ENCODE measurements at regions not wholly inside any gene's neighbourhood (a gene's known extent, or its start where the extent isn't known, plus 50 kb on each side); places are given as distances from the start of the nearest gene placed in this dataset.

DNA sequence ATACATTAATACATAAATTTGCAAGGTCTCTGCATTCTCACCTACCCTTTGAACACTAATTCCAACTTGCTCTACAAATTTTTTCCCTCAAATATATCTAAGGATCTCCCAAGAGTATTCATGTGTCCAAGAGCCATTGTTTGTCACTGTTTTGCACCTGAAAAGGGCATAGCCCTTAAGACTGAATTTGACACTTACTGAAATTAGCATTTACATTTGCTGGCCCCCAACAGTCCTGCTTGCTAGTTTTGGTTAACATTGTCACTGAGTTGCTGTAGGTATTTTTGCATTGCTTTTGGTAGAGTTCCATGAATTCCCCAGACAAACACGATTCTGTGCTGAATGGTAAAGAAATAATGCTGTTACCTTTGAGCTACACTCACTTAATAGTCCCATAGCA lies 57.3 kb downstream of the KCNA4 start:
- DNase-seq (ENCODE audit: low read depth) = no peak

DNA sequence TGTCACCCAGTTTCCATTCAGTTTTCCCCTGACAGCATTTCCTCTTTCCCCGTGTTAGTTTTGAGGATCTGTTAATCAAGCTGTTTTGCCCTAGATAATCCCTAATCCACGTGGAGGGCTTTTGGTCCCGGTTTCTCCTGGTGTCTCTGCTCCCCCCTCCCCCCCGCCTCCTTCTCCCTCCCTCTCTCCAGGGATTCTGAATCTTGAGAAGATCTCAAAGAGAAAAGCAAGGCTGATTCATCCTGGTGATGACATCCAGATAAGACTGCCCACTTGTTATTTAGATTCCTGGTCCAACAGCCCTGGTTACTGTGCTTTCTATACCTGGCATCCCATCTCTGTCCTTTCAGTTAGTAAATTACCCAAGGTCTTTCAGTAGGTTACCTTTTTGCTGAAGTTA lies 59.4 kb downstream of the KCNA4 start:
- DNase-seq (ENCODE audit: low read depth) = no peak

DNA sequence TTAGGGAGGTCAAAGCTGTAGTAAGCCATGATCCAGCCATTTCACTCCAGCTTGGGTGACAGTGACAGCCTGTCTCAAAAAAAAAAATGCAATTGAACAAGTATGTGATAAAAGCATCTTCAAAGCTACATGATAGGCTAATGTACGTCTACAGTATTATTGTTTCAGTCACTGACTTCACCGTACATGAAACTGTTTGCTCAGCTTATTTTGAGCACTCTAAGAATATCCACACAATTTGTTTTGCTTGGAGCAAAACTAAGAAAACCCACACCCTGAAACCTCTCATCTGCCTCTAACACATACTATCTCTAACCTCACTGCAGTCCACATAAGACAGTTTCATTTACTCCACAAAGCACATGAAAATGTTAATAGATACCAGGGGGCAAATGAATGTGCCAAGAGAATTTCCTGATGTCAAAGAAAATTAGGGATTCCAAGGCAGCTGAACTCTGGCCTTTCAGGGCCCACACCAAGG lies 60.7 kb downstream of the KCNA4 start:
- DNase-seq (ENCODE audit: low read depth) = no peak

DNA sequence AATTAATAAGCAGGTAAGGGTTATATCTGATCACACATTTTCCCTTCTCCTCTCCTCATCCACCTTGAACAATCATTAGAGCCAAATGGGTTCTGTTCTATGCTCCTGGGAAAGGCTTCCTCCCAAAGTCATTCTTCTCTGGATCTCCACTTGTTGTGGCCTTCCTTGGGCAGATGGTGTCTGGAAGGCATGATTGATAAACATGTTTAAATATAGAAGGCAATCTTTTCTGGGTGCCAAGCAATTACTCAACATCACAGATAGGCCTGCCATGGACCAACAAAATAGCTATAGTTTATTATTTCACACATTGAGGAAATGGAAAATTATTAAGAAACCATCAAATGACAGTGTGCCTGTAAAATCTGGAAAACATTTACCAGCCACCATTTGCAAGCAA lies 73.5 kb downstream of the KCNA4 start:
- no peak for DNase-seq (ENCODE audit: low read depth)

DNA sequence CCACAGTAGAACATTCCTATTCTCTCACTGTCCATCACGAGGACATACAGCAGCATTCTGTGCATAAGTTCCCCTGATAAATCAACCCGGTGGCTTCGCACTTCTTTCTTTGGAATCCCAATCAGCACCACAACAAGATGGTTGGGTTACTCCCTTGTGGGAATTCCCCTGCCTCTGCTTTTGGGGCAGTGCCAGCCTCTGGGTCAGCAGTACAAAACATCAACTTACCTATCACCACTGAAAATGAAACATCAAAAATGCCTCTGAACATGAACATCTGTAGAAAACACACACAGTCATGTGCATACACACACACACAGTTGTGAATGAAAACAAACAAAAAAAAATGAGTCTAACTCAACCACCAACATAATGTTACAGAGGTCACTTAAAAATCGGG lies 79.3 kb downstream of the KCNA4 start:
- DNase-seq (ENCODE audit: low read depth) = no peak

DNA sequence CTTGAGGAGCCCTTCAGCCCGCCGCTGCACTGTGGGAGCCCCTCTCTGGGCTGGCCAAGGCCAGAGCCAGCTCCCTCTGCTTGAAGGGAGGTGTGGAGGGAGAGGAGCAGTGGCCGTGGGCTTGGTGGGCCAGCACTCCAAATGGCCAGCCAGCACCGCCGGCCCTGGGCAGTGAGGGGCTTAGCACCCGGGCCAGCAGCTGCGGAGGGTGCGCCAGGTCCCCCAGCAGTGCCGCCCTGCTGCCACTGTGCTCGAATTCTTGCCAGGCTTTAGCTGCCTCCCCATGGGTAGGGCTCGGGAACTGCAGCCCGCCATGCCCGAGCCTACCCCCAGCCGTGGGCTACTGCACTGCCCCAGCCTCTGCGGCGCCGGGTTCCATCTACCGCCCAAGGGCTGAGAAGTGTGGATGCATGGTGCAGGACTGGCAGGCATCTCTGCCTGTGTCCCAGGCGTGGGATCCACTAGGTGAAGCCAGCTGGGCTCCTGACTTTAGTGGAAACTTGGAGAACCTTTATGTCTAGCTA lies 82.7 kb downstream of the KCNA4 start:
- no peak for DNase-seq (ENCODE audit: low read depth)

DNA sequence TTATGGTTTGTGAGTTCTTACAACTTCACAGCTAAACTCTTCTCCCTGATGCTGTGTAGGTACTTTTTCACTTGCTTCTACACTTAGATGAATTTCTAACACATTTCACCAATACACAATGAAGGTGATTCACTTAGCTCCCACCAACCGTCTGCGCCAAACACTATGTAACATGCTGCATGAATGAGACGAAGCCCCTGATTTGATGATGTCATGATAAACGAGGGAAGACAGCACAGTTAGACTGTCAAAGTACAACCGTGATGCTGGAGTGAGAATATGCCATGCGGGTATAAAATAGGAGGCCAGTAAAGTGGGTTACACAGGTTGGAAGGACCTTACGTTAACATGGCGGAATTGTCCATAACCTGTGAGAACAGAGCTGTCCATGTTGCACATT lies 100.8 kb downstream of the KCNA4 start:
- no peak for DNase-seq (ENCODE audit: low read depth)

DNA sequence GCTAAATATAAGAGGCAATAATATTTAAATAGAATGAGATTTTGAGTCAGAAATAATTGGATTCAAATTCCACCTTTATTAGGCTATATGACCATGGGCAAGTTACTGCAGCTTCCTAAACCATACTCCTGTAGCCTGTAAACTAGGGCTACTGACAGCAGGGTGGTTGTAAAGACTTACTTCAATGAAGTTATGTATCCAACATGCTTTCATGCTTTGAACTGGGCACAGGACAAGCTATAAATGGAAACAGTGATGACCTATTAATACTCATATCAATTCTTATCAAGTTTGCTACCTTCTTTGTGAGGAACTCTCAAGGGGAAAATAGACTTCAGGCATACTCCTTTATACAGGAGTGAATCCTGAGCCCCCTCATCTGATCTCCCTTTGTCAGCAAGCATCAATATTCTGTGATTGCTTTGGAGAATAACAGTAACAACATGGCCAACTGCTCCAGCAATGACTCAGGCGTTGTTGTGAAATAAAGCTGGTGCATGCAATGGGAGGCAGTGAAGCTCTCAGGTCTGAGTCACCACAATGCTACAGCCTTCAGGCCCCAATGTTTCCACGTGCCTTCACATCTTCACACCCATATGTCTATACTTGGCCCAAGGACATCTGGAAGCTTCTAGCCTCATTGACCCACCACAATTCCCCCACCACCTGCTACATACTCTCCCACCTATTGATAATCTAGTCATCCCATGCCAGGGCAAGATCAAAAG lies 102.5 kb downstream of the KCNA4 start:
- peak; percentile 22 for DNase-seq (ENCODE audit: low read depth)

DNA sequence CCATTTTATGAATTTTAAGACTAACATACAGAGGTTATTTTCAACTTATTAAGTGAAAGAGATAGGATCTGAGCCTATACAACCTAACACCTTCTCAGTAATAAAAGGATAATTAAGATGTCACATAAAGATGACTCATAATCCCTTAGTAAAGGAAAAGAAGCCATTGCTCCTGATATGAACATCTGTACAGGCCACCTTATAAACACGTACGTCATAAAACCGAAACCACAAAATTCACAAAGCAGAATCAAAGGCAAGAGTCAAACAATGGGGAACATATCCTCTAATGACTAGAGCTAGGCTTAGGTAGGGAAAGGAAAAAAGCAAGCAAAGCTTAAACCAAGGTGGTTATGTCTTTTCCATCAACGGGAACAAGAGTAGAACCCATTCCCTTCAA lies 103.5 kb downstream of the KCNA4 start:
- no peak for DNase-seq (ENCODE audit: low read depth)

DNA sequence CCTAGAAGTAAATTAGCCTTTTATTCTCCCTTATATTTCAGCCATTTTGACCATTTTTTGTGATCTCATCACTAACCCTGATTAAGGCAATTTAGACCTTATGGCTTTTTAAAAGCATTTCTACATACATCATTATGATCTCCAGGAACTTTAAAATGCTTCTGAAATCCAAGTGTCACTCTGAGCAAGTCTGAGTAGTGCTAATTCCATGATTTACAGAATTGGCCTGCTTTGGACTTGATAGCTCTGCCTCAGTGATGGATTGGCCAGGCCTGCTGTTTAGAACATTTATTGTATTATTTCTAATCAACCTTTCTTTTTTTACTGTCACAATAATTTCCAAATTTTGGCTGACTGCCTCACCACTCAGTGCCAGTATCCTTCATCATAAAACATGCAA lies 116.4 kb downstream of the KCNA4 start:
- no peak for DNase-seq (ENCODE audit: low read depth)

DNA sequence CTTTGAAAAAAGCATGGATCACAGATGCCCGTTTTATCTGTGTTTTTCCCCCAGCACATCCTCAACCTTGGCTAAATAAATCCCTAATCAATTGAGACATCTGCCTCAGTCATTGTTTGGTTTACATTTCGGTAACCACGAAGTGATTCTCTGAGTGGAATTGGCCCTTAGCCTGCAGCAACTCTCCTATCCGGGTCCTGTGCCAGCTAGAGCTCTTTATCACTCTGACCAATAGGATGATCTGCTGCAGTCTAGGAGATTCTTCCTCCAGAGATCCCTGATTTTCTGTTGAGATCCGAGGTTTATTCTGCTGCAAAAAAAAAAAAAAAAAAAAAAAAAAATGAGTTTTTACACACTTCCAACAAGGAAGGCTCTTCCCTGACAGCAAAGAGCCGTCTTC lies 137.3 kb downstream of the KCNA4 start:
- DNase-seq (ENCODE audit: low read depth) = no peak

DNA sequence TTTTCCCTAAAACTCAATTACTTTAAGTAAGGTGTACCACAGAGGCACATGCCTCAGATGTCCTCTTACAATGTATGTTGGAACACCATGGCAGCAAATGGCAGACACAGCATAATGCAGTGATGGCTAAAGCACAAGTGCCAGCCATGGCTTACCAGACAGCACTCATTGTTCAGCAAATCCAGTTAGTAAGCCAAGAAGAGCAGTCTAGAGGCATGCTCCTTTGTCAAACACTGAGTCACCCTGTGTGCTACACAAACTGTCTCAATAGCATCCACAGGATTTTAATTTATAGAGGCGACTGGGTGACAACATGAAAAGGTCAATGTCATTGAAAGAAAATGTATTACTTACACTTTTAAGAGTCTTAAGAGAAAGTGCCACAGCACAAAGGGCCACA lies 140.6 kb downstream of the KCNA4 start:
- DNase-seq (ENCODE audit: low read depth) = no peak

DNA sequence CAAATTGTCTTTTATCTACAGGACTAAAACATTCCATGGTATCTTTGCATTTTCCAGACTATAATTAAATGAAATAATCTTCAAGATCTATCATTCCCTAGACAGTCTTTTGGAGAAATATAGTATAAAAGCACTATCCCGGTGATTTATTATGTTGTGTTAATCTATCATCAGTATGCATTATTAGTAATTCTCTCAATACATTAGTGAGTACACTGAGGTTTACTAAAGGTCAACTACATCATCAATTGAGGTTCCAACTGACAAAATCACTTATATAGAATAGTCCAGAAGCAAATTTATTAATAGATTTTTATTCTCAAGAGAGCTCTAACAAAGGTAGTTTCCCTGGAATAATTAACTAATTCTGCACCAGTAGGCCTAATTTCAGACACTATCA lies 169.6 kb downstream of the KCNA4 start:
- no peak for DNase-seq (ENCODE audit: low read depth)

DNA sequence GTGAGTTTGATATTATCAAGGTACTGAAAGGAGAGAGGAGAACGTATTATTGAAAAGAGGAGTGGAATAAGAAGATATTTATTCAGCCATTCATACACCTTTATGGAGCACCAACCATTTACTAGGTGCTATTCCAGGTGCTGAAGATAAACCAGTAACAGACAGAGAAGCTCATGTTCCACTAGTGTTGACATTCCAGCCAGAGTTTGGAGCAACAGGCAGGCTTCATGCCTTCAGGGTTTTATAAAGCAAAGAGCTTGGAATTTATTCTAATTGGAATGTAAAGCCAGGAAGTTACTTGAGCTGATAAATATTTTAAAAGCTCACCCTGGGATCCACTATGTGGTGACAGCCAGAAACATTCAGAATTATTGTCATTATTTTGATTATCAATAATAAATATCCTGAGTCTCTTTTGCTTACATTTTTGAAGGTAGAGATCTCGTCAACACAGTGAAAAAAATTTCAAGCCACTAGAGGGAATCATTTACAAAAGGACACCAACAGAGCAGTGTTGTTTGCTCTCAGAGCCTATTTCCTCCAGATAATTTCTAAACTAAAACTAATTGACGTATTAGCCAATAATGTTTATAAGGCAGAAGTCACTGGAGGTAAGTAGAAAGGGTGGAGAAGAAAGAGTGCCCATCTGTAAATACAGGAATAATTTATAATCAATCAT lies 172.0 kb downstream of the KCNA4 start:
- no peak for DNase-seq (ENCODE audit: low read depth)

DNA sequence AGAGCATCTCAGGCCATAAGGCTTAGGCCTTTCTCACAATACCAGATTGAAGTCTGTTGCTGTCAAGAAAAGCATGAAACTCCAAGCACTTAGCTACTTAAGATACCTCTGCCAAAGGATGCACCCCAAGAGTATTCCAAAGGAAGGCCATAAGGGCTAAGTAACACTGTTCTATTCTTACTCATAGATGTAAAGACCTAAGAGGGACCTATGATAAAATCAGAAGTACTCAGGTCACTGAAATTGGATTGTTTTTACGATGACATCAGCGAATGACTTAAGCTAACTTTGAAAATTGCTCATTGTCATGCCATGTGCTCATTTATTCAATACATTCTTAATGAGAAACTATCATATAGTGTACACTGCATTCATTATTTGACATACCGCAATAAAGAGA lies 172.8 kb downstream of the KCNA4 start:
- no peak for DNase-seq (ENCODE audit: low read depth)

DNA sequence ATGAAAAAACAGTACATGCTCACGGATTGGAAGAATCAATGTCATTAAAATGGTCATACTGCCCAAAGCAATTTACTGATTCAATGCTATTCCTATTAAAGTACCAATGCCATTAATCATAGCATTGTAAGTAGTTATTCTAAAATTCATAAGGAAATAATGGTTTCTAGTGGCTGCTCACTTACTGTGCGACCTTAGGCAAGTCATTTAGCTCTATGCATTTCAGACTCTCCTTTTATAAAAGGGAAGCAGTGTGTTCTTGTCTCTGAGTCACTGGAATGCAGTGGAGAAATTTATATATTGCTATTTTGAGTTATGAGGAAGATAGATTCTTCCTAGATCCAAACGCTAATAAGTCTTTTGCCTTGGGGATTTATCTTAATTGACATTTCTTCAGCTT lies 174.8 kb downstream of the KCNA4 start:
- DNase-seq (ENCODE audit: low read depth) = no peak

DNA sequence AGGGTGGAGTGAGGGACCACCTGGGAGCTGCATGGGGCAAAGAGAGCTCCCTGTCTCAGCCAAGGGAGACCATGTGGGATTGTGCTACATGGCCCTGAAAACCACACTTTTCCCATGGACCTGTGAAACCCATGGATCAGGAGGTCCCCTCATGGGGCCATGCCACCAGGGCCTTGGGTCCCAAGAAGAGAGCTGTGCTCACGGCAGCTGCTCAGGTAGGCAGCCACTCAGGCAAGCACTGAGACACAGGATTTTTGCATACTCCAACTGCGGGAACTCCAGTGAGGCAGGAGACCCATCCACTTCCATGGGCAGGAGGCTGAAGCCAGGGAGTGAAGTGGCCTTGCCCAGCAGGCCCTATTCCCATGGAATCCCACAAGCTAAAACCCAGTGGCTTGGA lies 190.0 kb downstream of the KCNA4 start:
- DNase-seq (ENCODE audit: low read depth) = no peak

DNA sequence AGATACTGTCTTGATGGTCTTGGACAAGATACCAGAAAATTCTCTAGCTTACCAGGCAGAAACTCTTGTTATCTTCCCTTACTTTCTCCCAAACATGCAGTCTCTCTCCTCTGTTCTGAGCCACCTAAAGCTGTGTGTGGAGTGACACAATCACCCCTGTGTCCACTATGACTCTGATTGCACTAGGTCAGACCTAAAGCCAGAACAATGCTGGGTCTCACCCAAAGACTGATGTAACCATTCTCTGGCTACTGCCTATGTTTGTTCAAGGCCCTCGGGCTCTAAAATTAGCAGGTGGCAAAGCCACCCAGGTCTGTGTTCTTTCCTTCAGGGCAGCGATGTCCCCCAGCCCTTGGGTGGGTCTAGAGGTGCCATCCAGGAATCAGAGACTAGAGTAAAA lies 200.5 kb downstream of the KCNA4 start:
- no peak for DNase-seq (ENCODE audit: low read depth)

DNA sequence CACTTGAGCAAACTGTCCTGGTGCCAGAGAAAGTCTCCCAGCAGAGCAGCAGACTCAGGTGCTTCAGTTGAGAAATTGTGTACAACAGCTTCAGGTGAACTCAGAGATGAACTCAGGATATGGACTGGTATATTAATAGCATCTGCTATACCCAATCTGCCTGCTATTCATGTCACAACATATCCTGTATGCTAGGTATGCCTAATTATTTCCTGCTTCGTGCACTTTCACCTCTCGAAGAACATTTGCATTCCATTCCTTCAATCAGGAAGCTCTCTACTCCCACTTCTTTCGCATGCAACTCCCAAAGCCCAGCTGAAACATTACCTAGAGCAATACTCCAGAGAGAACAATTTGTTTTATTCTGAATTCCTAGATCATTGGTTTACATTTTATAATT lies 207.7 kb downstream of the KCNA4 start:
- no peak for DNase-seq (ENCODE audit: low read depth)

DNA sequence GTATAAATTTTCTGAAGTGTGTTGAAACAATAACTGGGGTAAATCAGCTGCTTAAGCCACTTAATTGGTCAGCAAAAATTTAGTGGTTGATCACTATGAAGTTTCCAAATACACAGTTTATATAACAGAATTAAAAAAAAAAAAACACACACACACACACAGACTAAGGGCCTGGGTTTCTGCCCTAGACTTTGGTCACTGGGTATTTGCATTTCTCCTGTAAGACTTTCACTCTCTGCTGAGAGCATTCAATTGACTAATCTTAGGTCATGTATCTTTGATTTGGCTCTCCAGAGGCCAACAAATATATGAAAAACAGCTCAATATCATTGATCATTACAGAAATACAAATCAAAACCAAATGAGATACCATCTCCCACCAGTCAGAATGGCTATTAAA lies 214.3 kb downstream of the KCNA4 start:
- no peak for DNase-seq (ENCODE audit: low read depth)

DNA sequence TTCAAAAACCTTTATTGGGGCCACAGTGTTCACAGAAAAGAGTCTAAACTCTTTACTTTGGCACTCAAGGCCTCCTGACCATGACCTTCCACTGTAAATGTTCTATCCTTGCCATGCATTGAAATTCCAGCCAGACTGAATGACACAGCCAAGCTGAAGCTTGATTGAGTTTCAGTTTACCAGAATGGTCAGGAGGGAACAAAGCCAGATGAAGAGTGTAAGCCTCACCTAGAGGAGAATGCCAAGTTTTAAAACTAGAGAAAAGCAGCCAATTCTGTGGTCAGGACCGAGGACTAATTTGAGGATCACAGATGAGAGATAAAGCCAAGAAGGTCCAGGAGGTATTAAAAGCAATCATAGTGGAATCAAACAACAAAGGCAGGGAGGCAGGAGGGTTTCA lies 215.3 kb downstream of the KCNA4 start:
- no peak for DNase-seq (ENCODE audit: low read depth)

DNA sequence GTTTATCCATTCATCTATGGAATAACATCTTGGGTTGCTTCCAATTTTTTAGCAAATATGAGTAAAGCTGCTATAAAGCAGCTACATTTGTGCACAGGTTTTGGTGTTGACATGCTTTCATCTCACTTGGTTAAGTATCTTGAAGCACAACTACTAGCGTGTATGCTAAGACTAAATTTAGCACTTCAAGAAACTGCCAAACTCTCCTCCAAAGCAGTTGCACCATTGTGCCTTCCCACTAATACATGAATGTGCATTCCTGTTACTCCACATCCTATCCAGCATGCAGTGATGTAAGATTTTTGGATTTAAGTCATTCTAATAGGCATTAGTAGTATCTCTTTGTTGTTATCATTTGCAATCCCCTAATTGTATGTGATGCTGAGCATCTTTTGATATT lies 230.7 kb downstream of the KCNA4 start:
- no peak for DNase-seq (ENCODE audit: low read depth)

DNA sequence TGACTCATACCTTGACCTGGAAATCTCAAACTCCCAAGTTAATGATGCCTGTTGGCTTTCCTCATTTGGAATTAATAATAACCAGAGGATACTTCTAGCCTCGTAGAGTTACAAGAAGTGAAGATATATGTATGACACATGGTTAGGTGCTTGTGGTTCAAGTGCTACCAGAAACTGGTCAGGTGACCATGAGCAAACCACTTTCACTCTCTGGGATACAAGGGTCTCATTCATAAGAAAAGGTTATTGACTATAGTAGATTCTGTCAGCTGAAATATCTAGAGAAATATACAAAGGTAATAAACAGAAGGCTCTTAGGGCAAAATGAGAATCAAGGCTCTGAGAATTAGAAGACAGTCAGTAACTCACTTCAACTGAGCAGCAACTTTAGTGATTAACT lies 233.3 kb downstream of the KCNA4 start:
- no peak for DNase-seq (ENCODE audit: low read depth)

DNA sequence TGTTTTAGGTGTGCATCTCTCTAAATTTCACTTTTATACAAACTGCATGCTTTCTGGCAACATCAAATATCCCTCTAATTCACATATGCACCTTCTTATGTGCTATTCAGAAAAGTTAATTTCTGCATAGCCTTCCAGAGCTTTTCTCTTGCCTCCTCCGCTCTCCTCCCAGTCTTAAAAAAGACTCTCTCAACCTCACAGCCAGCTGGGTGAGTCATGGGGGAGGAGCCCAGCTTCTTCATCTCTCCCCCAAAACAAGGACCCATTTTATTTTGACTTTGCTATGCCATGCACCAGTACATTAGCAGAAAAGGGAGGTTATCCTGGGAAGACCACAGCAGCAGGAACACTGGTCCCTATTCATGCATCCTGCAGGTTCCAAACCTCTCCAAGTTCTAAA lies 234.4 kb downstream of the KCNA4 start:
- DNase-seq (ENCODE audit: low read depth) = no peak
